A673 (cell line): ENCODE measurements at regions not wholly inside any gene's neighbourhood (a gene's known extent, or its start where the extent isn't known, plus 50 kb on each side); places are given as distances from the start of the nearest gene placed in this dataset.

Experiments
- BruUV-seq: library from RNA; stranded (reverse); fragments of 400-500 nt; replicated peaks from 2 replicates; lab custom pipeline; 2021; lab: Mats Ljungman, UMichigan
- CTCF ChIA-PET: fragments of 300-600 bp; sonication (Branson Sonifier 250); formaldehyde crosslinking; loops from one replicate; lab custom pipeline; 2022; ENCODE audit warnings: antibody characterized with exemption; lab: Charles Lee
- POLR2A ChIA-PET: fragments of 300-600 bp; sonication (Branson Sonifier 250); formaldehyde crosslinking; loops from one replicate; lab custom pipeline; 2022; ENCODE audit warnings: antibody characterized with exemption; ENCODE audit not compliant: low non-redundant PET; lab: Charles Lee
- DNase-seq: peaks from one replicate; pipeline ENCODE4 v3.0.0-alpha.2; 2015; ENCODE audit warnings: low spot score
- H3K27ac ChIP-seq: fragments of 200-600 bp; sonication (generic); 2 replicates; pipeline ENCODE4 v1.5.1; 2016; ENCODE audit warnings: mixed run types, low read depth, mild to moderate bottlenecking, mixed read lengths, antibody characterized with exemption, low read length; ENCODE audit not compliant: poor library complexity, severe bottlenecking
- H3K27me3 ChIP-seq: fragments of 200-600 bp; sonication (generic); replicated peaks from 2 replicates; pipeline ENCODE4 v1.6.1; 2017; ENCODE audit warnings: mixed run types, low read depth, mild to moderate bottlenecking, mixed read lengths, antibody characterized with exemption, low read length; ENCODE audit not compliant: insufficient read depth, poor library complexity
- H3K36me3 ChIP-seq: fragments of 200-600 bp; sonication (generic); 2 replicates; pipeline ENCODE4 v1.6.1; 2016; ENCODE audit warnings: mixed run types, mild to moderate bottlenecking, mixed read lengths, antibody characterized with exemption, low read length; ENCODE audit not compliant: insufficient read depth, poor library complexity, severe bottlenecking
- H3K4me1 ChIP-seq: fragments of 200-600 bp; sonication (generic); 2 replicates; pipeline ENCODE4 v1.6.1; 2017; ENCODE audit warnings: mixed run types, mild to moderate bottlenecking, mixed read lengths, antibody characterized with exemption, low read length; ENCODE audit not compliant: insufficient read depth, poor library complexity, severe bottlenecking
- H3K4me3 ChIP-seq: fragments of 200-600 bp; sonication (generic); 2 replicates; pipeline ENCODE4 v1.5.1; 2016; ENCODE audit warnings: low read depth, mixed run types, mild to moderate bottlenecking, mixed read lengths, low read length; ENCODE audit not compliant: poor library complexity, severe bottlenecking
- H3K9me3 ChIP-seq: fragments of 200-600 bp; sonication (generic); 2 replicates; pipeline ENCODE4 v1.6.1; 2016; ENCODE audit warnings: mixed run types, low read depth, mild to moderate bottlenecking, mixed read lengths, antibody characterized with exemption, low read length; ENCODE audit not compliant: poor library complexity, severe bottlenecking
- EZH2 ChIP-seq: fragments of 200-600 bp; sonication (generic); IDR thresholded peaks from 2 replicates; pipeline ENCODE4 v1.6.1; 2017; ENCODE audit warnings: borderline replicate concordance, low read depth, mild to moderate bottlenecking, mixed read lengths, antibody characterized with exemption, low read length; ENCODE audit not compliant: poor library complexity, severe bottlenecking
- intact Hi-C: fragments of 100-400 bp; cut with micrococcal nuclease; formaldehyde crosslinking; loops from one replicate; pipeline ENCODE4 v1.10.0; 2022; ENCODE audit not compliant: unreplicated experiment
- TF ChIP-seq, protein P1 (sequence below): fragments of 300-800, 200-600 bp; sonication (generic); conservative IDR thresholded peaks from 2 replicates; pipeline ENCODE4 v1.5.1; 2017; ENCODE audit warnings: low read depth, mild to moderate bottlenecking, antibody characterized with exemption, low read length, moderate library complexity, mixed read lengths

DNA sequence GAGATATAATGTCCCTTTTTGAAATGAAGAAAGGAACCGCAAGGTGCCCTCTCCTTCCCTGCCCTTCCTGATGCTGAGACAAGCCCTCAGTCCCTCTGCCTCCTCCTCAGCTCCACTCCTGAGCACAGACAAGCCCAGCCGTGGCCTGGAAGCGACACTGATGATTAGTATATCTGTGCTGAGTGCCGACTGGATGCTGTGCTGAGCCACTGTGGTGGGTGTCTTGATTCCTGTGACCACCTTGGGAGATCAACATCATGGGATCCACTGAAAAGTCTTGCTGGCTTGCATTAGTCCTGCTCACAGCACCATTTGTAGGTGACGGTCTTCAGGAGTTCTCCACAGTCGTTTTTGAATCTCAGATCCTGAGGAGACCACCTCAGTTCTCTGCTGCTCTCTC is 59.5 kb upstream of the HGFAC start:
- BruUV-seq: no TSS peak
- TF ChIP-seq, protein P1, sequence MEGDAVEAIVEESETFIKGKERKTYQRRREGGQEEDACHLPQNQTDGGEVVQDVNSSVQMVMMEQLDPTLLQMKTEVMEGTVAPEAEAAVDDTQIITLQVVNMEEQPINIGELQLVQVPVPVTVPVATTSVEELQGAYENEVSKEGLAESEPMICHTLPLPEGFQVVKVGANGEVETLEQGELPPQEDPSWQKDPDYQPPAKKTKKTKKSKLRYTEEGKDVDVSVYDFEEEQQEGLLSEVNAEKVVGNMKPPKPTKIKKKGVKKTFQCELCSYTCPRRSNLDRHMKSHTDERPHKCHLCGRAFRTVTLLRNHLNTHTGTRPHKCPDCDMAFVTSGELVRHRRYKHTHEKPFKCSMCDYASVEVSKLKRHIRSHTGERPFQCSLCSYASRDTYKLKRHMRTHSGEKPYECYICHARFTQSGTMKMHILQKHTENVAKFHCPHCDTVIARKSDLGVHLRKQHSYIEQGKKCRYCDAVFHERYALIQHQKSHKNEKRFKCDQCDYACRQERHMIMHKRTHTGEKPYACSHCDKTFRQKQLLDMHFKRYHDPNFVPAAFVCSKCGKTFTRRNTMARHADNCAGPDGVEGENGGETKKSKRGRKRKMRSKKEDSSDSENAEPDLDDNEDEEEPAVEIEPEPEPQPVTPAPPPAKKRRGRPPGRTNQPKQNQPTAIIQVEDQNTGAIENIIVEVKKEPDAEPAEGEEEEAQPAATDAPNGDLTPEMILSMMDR: no peak
- no peak for TF ChIP-seq EZH2
- POLR2A ChIA-PET: no interaction called here
- intact Hi-C loops: no loop called here
- no peak overlapping the region for H3K4me3 ChIP-seq
- H3K27me3 ChIP-seq: no peaks in the 10 kb centered on the region
- peaks cover under 1% of the 10 kb centered on the region for H3K4me1 ChIP-seq
- peaks cover 28% of the 10 kb centered on the region for H3K9me3 ChIP-seq
- CTCF ChIA-PET: no interaction called here
- H3K27ac ChIP-seq: no peak overlapping the region
- no peak for DNase-seq
- H3K36me3 ChIP-seq: peaks cover 12% of the 10 kb centered on the region

DNA sequence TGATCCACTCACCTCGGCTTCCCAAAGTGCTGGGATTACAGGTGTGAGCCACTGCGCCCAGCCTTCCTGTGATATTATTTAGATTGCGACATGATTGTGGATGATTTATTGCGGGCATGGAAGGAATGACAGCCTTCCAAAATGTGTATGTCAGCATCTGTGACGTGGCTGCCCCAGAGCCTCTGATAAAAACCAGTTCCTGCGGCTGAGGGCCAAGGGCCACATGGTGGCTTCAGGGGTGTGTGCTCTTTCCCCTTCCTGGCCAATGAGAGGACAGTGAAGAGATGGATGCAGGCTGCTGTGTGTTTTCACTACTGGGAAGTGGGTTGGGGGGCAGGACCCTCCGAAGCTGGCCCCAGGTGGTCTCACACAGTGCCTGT is 57.4 kb upstream of the HGFAC start:
- TF ChIP-seq, protein P1: no peak
- no peak for TF ChIP-seq EZH2
- Histone ChIP-seq H3K27me3 (no peaks in the 10 kb centered on the region), H3K4me1 (peaks cover 13% of the 10 kb centered on the region), H3K27ac (no peak overlapping the region), H3K36me3 (no peaks in the 10 kb centered on the region), H3K9me3 (peaks cover 17% of the 10 kb centered on the region), H3K4me3 (no peak overlapping the region)
- no TSS peak for BruUV-seq
- ChIA-PET POLR2A (no interaction called here), CTCF (no interaction called here)
- DNase-seq: no peak
- intact Hi-C loops: no loop called here

DNA sequence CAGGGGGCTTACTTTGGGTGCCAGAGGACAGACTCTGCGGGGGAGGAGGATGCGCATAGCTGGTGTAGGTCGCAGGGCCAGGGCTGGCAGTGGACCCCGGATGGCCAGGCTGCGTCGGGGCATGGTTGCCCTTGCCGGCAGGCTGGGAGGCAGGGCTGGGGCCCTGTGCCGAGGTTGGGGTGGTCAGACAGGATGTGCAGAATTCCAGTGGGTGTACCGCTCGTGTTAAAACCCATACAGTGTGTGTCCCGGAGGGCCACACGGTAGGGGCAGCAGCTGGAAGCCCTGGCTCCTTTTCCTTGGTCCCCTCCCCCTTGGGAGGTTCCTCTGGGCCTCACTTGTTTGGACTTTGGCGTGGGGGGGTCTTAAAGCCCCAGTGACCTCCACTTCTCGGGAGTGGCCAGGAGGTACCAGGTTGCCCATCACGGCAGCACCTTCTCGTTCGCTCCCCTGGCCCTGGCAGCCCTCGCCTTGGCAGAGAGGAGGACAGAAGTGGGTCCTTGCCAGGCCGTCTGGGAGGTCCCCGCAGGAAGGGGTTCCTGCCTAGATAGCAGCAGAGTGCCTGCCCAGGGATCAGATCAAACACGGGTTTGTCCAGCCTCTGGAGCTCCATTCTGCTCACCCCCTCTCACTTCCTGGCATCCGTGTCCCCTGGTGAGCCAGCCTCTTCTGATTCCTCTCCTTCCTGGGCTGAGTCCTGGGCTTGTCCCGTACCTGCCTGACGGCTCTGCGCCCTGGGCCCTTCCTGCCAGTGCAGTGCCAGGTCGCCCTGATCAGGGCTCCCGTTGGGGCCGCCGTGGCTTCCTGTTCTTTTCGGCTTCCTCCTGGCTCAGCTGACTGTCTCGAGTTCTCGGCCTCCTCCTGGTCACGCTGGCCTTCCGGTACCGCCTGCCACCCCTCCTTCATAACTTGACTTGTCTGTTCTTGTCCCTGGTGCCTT is 56.7 kb upstream of the HGFAC start:
- Histone ChIP-seq H3K27ac (no peak overlapping the region), H3K27me3 (no peaks in the 10 kb centered on the region), H3K4me1 (peaks cover 13% of the 10 kb centered on the region), H3K4me3 (no peak overlapping the region), H3K36me3 (no peaks in the 10 kb centered on the region), H3K9me3 (peaks cover 12% of the 10 kb centered on the region)
- TF ChIP-seq EZH2: no peak
- TF ChIP-seq, protein P1: no peak
- BruUV-seq: no TSS peak
- ChIA-PET CTCF (no interaction called here), POLR2A (no interaction called here)
- no peak for DNase-seq
- intact Hi-C loops: no loop called here
